ENCODE measurements at regions not wholly inside any gene's neighbourhood (a gene's known extent, or its start where the extent isn't known, plus 50 kb on each side); places are given as distances from the start of the nearest gene placed in this dataset.
"Not testable (repeated sequence)": the region's sequence is repeated elsewhere in the genome, so short reads cannot be mapped to it uniquely, and the experiment has no call there.

DNA sequence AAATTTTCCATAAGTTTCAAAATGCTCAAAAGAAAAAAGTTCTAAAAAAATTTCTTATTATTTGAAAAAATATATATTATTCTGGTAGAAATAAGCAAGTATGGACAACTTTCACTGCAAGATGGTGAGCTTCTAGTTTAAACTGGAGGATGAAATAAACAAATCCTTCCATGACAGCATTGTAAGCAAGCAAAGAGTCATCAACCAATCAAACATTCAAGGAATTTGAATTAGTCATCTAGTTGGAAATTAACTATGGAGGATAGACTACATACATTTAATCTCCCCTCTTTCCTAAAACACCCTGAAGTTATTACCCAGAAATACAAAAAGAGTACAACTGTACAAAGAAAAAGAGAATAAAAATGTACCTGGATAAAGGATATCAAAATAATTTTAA, 51.0 kb upstream of the IRX5 start:
- Histone ChIP-seq H3K9me3 (peaks cover 3% of the 10 kb centered on the region), H3K27me3 (ENCODE audit: low read depth) (no peaks in the 10 kb centered on the region), H3K4me3 (no peak overlapping the region), H3K36me3 (no peaks in the 10 kb centered on the region), H3K27ac (no peak overlapping the region), H3K4me1 (no peaks in the 10 kb centered on the region)
- intact Hi-C loops (cut with DNase I): no loop called here
- DNase-seq (no peak), ATAC-seq (no peak)
- TF ChIP-seq, protein P1, sequence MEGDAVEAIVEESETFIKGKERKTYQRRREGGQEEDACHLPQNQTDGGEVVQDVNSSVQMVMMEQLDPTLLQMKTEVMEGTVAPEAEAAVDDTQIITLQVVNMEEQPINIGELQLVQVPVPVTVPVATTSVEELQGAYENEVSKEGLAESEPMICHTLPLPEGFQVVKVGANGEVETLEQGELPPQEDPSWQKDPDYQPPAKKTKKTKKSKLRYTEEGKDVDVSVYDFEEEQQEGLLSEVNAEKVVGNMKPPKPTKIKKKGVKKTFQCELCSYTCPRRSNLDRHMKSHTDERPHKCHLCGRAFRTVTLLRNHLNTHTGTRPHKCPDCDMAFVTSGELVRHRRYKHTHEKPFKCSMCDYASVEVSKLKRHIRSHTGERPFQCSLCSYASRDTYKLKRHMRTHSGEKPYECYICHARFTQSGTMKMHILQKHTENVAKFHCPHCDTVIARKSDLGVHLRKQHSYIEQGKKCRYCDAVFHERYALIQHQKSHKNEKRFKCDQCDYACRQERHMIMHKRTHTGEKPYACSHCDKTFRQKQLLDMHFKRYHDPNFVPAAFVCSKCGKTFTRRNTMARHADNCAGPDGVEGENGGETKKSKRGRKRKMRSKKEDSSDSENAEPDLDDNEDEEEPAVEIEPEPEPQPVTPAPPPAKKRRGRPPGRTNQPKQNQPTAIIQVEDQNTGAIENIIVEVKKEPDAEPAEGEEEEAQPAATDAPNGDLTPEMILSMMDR (IDR thresholded peaks at IDR 0.05): no peak

DNA sequence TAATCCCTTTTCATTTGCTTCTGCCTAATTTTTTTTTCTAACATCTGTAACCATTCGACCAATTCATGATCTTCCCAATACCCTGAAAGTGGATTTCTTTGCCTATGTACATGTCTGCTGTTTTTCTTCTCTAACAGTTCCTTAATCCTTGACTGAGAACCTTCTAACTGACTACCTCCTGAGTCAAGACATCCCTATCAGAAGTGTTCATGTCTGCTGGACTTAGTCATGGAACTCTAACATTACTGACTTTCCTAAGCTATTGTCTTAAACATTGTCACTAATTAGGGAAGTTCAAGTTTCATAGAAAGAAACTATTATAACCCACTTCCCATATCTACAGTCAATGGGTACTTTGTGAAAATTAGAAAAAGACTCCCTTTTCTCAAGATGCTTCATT, 52.4 kb upstream of the IRX5 start:
- Histone ChIP-seq H3K27ac (no peak overlapping the region), H3K4me1 (no peaks in the 10 kb centered on the region), H3K4me3 (no peak overlapping the region), H3K27me3 (ENCODE audit: low read depth) (no peaks in the 10 kb centered on the region), H3K36me3 (no peaks in the 10 kb centered on the region), H3K9me3 (no peaks in the 10 kb centered on the region)
- TF ChIP-seq, protein P1 (IDR thresholded peaks at IDR 0.05): no peak
- no peak for DNase-seq
- intact Hi-C loops (cut with DNase I): no loop called here
- ATAC-seq: no peak

DNA sequence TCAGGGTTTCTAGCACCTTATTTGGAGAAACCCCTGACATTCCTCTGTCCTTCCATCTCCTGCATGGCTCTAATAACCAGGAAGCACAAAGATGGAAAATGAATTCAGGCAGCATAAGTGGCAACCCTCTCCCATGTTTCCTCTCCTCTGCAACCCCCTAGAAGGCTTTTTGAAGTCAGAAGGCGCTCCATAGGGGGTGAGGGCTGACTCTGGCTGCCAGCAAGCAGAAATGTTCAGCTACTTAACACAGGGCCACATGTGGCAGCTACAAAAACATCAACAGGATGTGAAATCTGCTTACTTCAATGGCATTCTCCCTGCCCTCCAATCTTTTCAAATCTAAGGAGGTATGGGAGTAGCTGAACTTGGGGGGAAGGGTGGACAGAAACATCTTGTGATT, 55.2 kb upstream of the IRX5 start:
- H3K27ac ChIP-seq: no peak overlapping the region
- H3K4me3 ChIP-seq: no peak overlapping the region
- no peaks in the 10 kb centered on the region for H3K36me3 ChIP-seq
- no peaks in the 10 kb centered on the region for H3K27me3 ChIP-seq (ENCODE audit: low read depth)
- no peak for DNase-seq
- intact Hi-C loops (cut with DNase I): no loop called here
- H3K4me1 ChIP-seq: no peaks in the 10 kb centered on the region
- ATAC-seq: no peak
- H3K9me3 ChIP-seq: peaks cover 5% of the 10 kb centered on the region
- TF ChIP-seq, protein P1 (IDR thresholded peaks at IDR 0.05): no peak

DNA sequence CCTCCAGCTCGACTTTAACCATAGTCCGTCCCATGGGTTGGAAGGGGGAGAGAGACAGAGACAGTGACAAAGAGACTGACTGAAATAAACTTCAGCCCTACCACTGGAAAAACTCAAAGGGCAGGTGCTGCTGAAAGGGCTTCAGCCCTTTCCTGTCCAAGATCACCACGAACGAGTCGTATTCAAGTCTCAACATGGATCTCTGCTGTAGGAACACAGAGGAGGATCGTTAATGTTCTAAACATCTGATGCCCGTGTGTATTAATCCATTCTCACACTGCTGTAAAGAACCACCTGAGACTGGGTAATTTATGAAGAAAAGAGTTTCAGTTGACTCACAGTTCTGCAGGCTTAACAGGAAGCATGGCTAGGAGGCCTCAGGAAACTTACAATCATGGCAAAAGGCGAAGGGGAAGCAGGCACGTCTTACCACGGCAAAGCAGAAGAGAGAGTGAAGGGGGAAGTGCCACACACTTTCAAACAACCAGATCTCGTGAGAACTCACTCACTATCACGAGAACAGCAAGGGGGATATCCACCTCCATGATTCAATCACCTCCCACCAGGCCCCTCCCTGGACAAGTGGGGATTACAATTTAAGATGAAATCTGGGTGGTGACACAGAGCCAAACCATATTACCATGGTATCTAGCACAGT, 56.8 kb upstream of the IRX5 start:
- H3K9me3 ChIP-seq; ATAC-seq; DNase-seq; H3K4me1 ChIP-seq; H3K4me3 ChIP-seq; H3K27ac ChIP-seq; intact Hi-C loops (cut with DNase I); H3K27me3 ChIP-seq (ENCODE audit: low read depth); H3K36me3 ChIP-seq: not testable (repeated sequence)

DNA sequence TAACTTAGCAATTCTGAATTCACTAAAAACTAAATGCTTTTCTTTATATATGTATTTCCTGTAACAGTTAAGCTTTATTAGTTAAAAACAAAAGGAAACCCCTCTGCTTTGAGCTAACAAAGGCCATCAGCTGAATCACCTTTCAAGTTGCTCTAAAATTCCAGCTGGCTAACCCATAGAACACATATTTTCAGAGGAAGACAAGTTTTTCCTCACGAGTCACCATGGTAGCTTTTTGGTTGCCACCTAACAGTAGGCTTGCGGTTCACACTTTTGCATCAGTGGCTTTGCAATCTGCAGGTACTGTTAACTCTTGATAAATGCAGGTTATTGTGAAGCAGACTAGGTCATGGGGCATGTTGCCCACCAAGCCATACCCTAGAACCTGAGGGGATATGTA, 57.6 kb upstream of the IRX5 start:
- intact Hi-C loops (cut with DNase I): no loop called here
- no peaks in the 10 kb centered on the region for H3K36me3 ChIP-seq
- no peaks in the 10 kb centered on the region for H3K4me1 ChIP-seq
- TF ChIP-seq, protein P1 (IDR thresholded peaks at IDR 0.05): no peak
- no peak overlapping the region for H3K27ac ChIP-seq
- H3K9me3 ChIP-seq: peaks cover 5% of the 10 kb centered on the region
- DNase-seq: no peak
- H3K27me3 ChIP-seq (ENCODE audit: low read depth): no peaks in the 10 kb centered on the region
- no peak for ATAC-seq
- H3K4me3 ChIP-seq: no peak overlapping the region

DNA sequence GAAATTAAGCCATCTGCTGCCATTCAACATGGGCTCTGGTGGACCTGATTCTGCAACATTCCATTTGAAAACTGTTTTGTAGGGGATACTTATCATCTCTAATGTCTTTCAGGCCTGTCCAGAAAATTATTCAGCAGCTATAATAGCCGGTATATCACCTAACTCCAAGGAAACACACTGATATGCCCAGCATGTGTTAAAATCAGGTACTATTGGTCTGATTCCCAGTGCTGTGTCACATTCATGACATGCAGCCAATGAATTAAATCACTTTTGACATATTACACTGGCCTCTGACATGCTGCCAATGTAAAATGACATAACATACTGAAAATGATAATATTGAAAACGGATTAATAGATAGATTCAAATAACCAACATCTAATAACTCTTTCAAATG, 60.5 kb upstream of the IRX5 start:
- no peak overlapping the region for H3K27ac ChIP-seq
- TF ChIP-seq, protein P1 (IDR thresholded peaks at IDR 0.05): no peak
- no peaks in the 10 kb centered on the region for H3K36me3 ChIP-seq
- ATAC-seq (no peak), DNase-seq (no peak)
- peaks cover 5% of the 10 kb centered on the region for H3K9me3 ChIP-seq
- H3K4me1 ChIP-seq: no peaks in the 10 kb centered on the region
- intact Hi-C loops (cut with DNase I): no loop called here
- no peak overlapping the region for H3K4me3 ChIP-seq
- H3K27me3 ChIP-seq (ENCODE audit: low read depth): no peaks in the 10 kb centered on the region

Data from lower lobe of right lung (tissue), 2 donors.